HG03025 (cell line): ENCODE measurements at regions not wholly inside any gene's neighbourhood (a gene's known extent, or its start where the extent isn't known, plus 50 kb on each side); places are given as distances from the start of the nearest gene placed in this dataset.

Source experiments
- ATAC-seq: cut with Tn5 transposase; IDR thresholded peaks from one replicate; pipeline ENCODE4 v1.9.1; 2021; ENCODE audit warnings: mild to moderate bottlenecking, moderate library complexity; ENCODE audit not compliant: unreplicated experiment, low FRiP score

GRCh38 chr5:61816585-61817450, 484.8 kb downstream of the ZSWIM6 start:
- no peak for ATAC-seq

GRCh38 chr5:61817472-61818326, 485.6 kb downstream of the ZSWIM6 start:
- no peak for ATAC-seq

GRCh38 chr5:61820836-61821235, 485.2 kb upstream of the KIF2A start:
- ATAC-seq = no peak

GRCh38 chr5:61821561-61821960, 484.4 kb upstream of the KIF2A start:
- no peak for ATAC-seq

- ATAC-seq = no peak
Measured at GRCh38 chr5:61822584-61822983, 483.4 kb upstream of the KIF2A start.

- ATAC-seq = no peak
Measured at GRCh38 chr5:61823065-61823464, 482.9 kb upstream of the KIF2A start.

GRCh38 chr5:61823781-61824180, 482.2 kb upstream of the KIF2A start:
- no peak for ATAC-seq

GRCh38 chr5:61824396-61824795, 481.6 kb upstream of the KIF2A start:
- no peak for ATAC-seq

- no peak for ATAC-seq
Measured at GRCh38 chr5:61827445-61827975, 478.5 kb upstream of the KIF2A start.

GRCh38 chr5:61828856-61829255, 477.1 kb upstream of the KIF2A start:
- no peak for ATAC-seq

GRCh38 chr5:61831736-61832135, 474.3 kb upstream of the KIF2A start:
- no peak for ATAC-seq

- no peak for ATAC-seq
Measured at GRCh38 chr5:61837788-61838187, 468.2 kb upstream of the KIF2A start.

GRCh38 chr5:61840361-61840760, 465.6 kb upstream of the KIF2A start:
- ATAC-seq = no peak

- ATAC-seq = no peak
Measured at GRCh38 chr5:61842840-61843239, 463.2 kb upstream of the KIF2A start.

- no peak for ATAC-seq
Measured at GRCh38 chr5:61850696-61851095, 455.3 kb upstream of the KIF2A start.

- ATAC-seq = no peak
Measured at GRCh38 chr5:61854531-61854930, 451.5 kb upstream of the KIF2A start.

GRCh38 chr5:61860978-61861377, 445.0 kb upstream of the KIF2A start:
- no peak for ATAC-seq

- ATAC-seq = no peak
Measured at GRCh38 chr5:61866930-61867329, 439.1 kb upstream of the KIF2A start.

- ATAC-seq = no peak
Measured at GRCh38 chr5:61869333-61869732, 436.7 kb upstream of the KIF2A start.

- ATAC-seq = no peak
Measured at GRCh38 chr5:61878471-61878870, 427.5 kb upstream of the KIF2A start.

- ATAC-seq = no peak
Measured at GRCh38 chr5:61881821-61882487, 424.1 kb upstream of the KIF2A start.
